ENCODE measurements at regions not wholly inside any gene's neighbourhood (a gene's known extent, or its start where the extent isn't known, plus 50 kb on each side); places are given as distances from the start of the nearest gene placed in this dataset.
"Not testable (repeated sequence)": the region's sequence is repeated elsewhere in the genome, so short reads cannot be mapped to it uniquely, and the experiment has no call there.

GRCh38 chr14:43778937-43779639 is 728.0 kb downstream of the FSCB start:
- Histone ChIP-seq H3K4me3 (no peak overlapping the region), H3K27ac (no peak overlapping the region)

- Histone ChIP-seq H3K27ac (no peak overlapping the region), H3K4me3 (no peak overlapping the region)
Measured at GRCh38 chr14:43778570-43778936, 728.5 kb downstream of the FSCB start.

- no peak overlapping the region for H3K4me3 ChIP-seq
- H3K27ac ChIP-seq = no peak overlapping the region
Measured at GRCh38 chr14:43765474-43765873, 741.6 kb downstream of the FSCB start.

GRCh38 chr14:43764433-43764832 is 742.6 kb downstream of the FSCB start:
- no peak overlapping the region for H3K27ac ChIP-seq
- no peak overlapping the region for H3K4me3 ChIP-seq

- H3K4me3 ChIP-seq = no peak overlapping the region
- no peak overlapping the region for H3K27ac ChIP-seq
Measured at GRCh38 chr14:43755707-43756106, 751.4 kb downstream of the FSCB start.

GRCh38 chr14:43754838-43755237 is 752.2 kb downstream of the FSCB start:
- Histone ChIP-seq H3K27ac (no peak overlapping the region), H3K4me3 (no peak overlapping the region)

GRCh38 chr14:43745746-43746145 is 761.3 kb downstream of the FSCB start:
- Histone ChIP-seq H3K4me3 (no peak overlapping the region), H3K27ac (no peak overlapping the region)

GRCh38 chr14:43735932-43736331 is 771.2 kb downstream of the FSCB start:
- no peak overlapping the region for H3K27ac ChIP-seq
- no peak overlapping the region for H3K4me3 ChIP-seq

GRCh38 chr14:43729143-43729542 is 777.9 kb downstream of the FSCB start:
- H3K4me3 ChIP-seq = no peak overlapping the region
- H3K27ac ChIP-seq = no peak overlapping the region

- no peak overlapping the region for H3K27ac ChIP-seq
- H3K4me3 ChIP-seq = no peak overlapping the region
Measured at GRCh38 chr14:43706900-43707299, 800.2 kb downstream of the FSCB start.

GRCh38 chr14:43698561-43699284 is 808.4 kb downstream of the FSCB start:
- H3K4me3 ChIP-seq, H3K27ac ChIP-seq: not testable (repeated sequence)

- no peak overlapping the region for H3K4me3 ChIP-seq
- no peak overlapping the region for H3K27ac ChIP-seq
Measured at GRCh38 chr14:43697003-43697402, 810.1 kb downstream of the FSCB start.

- H3K27ac ChIP-seq = no peak overlapping the region
- no peak overlapping the region for H3K4me3 ChIP-seq
Measured at GRCh38 chr14:43692706-43693105, 814.4 kb downstream of the FSCB start.

- H3K27ac ChIP-seq = no peak overlapping the region
- H3K4me3 ChIP-seq = no peak overlapping the region
Measured at GRCh38 chr14:43687921-43688320, 819.2 kb downstream of the FSCB start.

- Histone ChIP-seq H3K4me3 (no peak overlapping the region), H3K27ac (no peak overlapping the region)
Measured at GRCh38 chr14:43677581-43677980, 829.5 kb downstream of the FSCB start.

GRCh38 chr14:43674273-43674672 is 832.8 kb downstream of the FSCB start:
- Histone ChIP-seq H3K27ac (no peak overlapping the region), H3K4me3 (no peak overlapping the region)

GRCh38 chr14:43671716-43672485 is 835.2 kb downstream of the FSCB start:
- H3K27ac ChIP-seq = no peak overlapping the region
- no peak overlapping the region for H3K4me3 ChIP-seq

- Histone ChIP-seq H3K27ac (no peak overlapping the region), H3K4me3 (no peak overlapping the region)
Measured at GRCh38 chr14:43669355-43669754, 837.7 kb downstream of the FSCB start.

GRCh38 chr14:43665570-43666267 is 841.4 kb downstream of the FSCB start:
- Histone ChIP-seq H3K27ac (no peak overlapping the region), H3K4me3 (no peak overlapping the region)

GRCh38 chr14:43655194-43655593 is 851.9 kb downstream of the FSCB start:
- not testable (repeated sequence) for H3K27ac ChIP-seq, H3K4me3 ChIP-seq
